GM20431 (cell line): ENCODE measurements at regions not wholly inside any gene's neighbourhood (a gene's known extent, or its start where the extent isn't known, plus 50 kb on each side); places are given as distances from the start of the nearest gene placed in this dataset.
"Not testable (repeated sequence)": the region's sequence is repeated elsewhere in the genome, so short reads cannot be mapped to it uniquely, and the experiment has no call there.

Source experiments
- in situ Hi-C: fragments of 300-500 bp; cut with MseI, MboI; formaldehyde crosslinking; loops from one replicate; pipeline ENCODE4 v1.15.0; 2020; ENCODE audit warnings: low sequenced_read_pairs; ENCODE audit not compliant: unreplicated experiment

DNA sequence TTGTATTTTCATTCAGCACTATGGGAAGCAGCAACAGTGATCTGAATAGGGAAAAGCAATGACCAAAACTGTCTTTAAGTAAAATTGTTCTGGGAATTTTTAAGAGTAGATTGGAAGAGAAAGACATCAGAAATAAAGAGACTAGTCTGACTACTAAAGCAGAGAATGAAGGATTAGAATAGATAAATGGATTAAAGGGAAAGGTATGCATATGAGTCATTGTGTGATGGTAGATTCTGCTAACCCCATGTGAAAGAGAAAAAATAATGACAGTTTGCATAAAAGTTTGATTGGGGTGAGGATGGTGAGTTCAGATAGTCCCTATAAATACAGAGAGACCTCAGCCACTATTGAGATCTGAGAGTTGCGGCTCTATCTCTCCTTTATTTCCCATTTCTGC, 139.6 kb upstream of the DCC start:
- in situ Hi-C loops = no loop called here

DNA sequence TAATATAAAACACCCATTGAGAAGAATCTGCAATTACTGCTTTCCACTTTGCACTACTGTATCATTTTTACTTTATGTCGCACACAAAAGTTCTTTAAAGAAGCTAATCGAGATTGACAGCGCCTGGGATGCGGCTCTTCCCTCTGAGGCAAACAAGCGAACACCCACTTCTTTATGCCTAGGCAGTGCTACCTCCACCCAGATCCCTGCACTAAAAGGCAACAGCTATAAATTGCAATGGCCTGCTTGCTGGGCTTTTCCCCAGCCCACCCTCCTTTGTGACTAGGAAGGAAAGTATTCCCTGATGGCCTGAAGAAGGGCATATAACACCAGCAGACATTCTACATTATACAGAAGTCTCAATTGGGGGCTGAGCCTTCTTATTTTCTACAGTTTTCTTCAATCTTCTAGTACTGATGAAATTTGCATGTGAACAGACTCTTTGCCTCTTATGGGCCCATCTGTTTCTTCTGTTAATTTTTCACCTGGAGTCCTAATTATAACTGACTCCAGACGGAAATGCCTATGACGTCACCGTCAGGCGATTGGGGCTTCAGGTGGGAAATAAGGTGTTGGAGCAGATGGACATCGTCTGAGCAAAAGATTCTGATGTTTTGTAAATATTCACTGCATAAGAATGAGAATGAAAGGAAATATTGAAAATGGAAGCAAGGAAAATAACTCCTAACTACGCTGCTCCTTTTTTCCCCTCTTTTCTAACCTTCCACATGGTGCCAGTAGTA, 138.9 kb upstream of the DCC start:
- in situ Hi-C loops = no loop called here

DNA sequence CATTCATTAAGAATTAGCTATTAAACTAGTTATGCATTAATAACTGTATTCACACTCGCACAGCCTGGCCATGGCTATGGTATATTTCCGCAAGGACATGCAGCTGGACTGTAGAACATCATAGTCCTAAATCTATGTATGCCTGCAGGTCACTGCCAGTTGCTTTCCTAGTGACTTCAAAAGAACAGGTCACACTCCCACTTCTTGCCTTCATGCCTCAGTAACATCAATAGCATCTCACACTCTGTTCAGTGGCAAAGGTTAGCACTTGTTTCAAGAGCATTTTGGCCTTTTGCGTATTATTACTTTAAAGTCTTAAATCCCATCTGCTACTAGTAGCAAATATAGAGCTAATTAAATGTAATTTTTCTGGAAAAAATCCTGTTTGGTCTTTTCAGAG, 131.4 kb upstream of the DCC start:
- in situ Hi-C loops = no loop called here

DNA sequence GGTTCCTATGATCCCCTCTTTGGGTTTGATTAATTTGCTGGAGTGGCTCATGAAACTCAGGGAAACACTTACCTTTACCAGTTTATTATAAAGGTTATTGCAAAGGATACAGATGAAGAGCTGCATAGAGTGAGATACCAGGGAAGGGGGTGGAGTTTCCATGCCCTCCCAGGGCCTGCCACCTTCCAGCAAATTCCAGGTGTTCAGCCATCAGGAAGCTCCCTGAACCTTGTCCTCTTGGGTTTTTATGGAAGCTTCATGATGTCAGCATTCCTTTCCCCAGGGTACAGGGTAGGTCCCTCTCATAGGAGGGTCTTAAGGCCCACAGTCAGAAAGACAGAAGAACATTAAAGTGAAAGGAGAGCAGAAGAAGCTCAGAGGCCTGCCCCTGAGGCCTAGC, 123.9 kb upstream of the DCC start:
- in situ Hi-C loops = no loop called here

DNA sequence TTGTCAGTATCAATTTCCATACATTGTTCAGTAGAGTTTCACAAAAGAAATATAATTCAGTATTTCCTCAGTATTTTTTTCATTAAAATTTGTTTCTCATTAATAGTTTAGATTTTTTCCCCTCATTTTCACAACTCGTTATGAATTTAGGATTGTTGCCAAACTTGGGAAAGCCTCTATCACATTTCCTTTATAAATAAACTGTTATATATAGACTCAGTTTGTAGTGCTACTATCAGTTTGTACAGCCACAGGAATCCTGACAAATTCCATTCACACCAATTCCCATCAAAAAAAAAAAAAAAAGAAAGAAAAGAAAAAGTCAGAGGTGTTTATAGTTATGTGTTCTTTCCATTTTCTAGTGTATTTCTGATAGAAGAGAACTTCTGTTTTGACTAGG, 123.3 kb upstream of the DCC start:
- in situ Hi-C loops = no loop called here

DNA sequence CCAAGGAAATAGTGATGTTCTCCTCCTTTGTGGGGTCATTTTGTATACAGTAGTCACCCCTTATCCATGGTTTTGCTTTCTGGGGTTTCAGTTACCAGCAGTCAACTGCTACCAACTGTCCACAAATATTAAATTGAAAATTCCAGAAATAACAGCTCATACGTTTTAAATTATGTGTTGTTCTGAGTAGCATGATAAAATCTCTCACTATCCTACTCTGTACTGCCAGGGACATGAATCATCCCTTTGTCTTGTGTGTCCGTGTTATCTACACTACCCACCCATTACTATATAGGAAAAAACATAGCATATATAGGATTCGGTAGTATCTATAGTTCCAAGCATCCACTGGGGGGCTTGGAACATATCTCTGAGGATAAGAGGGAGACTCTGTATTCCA, 120.9 kb upstream of the DCC start:
- in situ Hi-C loops = no loop called here

DNA sequence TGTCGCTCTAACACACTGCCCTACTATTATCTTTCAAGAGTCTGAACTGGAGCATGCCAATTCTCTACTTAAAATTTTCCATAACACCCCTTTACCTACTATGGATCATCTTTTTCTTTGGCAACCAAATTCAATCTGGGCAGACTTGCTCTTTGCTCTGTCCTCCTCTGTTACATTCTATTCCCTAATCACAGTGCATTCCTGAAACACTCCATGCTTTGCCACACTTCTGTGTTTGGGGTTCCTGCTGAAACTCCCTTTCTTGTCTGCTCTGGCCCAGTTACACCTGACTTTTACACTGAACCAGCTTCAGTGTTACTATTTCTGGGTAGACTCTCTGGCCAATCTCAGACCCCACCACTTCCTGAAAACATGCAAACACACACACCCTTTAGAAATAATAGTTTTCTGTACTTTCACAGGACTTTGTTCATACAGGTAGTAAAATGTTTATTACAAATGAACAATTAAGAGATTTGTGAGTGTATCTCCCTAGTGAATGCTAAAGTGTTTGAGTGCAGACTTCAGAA, 119.9 kb upstream of the DCC start:
- in situ Hi-C loops = no loop called here

DNA sequence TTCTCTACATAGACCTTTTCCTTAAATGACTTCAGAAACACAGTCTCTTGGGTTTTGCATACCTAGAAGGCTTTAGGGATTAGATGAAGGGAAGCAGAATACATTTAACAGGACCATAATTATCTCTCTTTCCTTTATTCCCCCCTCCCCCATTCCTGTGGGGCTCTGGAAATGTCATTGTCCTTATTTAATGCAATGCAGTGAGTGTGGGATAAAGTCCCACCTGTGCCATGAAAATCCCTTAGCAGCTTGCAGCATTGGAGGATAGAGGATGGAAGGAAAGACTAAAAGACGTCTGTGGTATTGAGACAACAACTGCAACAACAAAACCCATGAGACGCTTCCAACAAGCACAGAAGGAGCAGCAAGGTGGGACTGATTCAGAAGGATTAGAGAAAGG, 117.8 kb upstream of the DCC start:
- in situ Hi-C loops = no loop called here

DNA sequence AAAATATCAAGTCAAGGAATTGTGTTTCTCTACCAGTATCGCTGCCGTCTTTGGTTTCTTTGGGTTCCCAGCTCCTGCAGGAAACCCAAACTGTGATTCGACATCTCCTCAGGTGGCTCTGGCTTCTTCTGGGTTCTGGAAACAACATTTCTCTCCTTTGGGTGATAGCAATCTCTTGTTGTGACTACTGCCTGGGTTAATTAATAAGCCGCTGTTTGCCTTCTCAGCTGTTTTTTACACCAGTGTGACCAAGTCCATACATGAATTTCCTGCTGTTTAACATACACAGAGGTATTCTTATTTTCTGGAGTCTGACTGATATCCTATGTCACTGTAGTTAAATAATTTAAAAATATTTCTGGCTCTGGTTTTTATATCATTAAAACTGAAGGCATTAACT, 112.5 kb upstream of the DCC start:
- in situ Hi-C loops = no loop called here

DNA sequence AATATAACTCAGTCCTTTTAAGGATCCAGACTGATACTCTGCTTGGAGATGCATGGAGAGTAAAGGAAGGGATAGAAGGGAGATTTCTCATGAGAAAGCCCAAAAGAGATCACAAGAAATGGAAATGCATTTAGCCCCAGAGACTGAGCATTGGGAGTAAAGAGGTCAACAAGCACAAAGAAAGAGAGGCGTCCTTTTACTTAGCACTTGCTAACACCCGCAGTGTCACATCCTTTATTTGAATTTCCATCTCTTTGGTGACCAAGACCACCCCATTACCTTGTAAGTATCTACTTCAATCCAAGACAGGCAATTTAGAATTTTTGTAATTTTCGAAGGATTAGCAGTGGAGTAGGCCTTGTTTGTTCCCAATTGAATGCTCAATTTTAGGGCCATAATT, 111.8 kb upstream of the DCC start:
- in situ Hi-C loops = no loop called here

DNA sequence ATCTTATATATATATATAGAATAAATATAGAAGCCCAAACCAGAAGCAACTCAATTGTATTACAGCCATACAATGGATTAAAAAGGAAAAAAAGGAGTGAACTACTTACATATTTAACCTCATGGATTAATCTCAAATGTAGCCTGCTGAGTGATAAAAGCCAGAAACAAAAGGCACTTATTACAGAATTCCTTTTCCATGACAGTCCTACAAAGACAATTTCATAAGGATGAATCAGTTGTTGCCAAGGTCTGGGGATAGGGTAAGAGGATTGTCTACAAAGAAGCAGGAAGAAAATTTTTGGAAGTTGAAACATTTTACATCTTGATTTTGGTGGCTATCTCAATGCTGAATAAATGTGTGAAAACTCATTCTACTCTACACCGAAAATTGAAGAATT, 103.9 kb upstream of the DCC start:
- in situ Hi-C loops = no loop called here

DNA sequence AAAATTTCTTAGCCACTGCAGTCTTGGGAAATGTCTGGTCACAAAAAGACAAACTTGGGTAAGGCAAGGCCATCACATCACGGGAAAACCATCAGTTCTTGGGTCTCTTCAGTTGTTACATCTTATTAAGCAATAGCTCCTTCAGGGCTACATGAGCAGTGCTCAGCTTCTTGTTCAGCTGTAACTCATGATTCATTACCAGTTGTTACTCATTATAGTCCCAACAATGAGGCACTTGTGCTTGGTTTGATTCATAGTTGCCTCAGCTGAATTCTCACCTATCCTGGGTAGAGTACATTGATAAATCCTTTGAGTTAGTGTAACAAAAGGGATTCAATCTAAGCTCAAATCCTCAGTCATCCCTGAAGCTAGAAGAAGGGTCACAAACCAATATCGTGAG, 102.4 kb upstream of the DCC start:
- in situ Hi-C loops = no loop called here

DNA sequence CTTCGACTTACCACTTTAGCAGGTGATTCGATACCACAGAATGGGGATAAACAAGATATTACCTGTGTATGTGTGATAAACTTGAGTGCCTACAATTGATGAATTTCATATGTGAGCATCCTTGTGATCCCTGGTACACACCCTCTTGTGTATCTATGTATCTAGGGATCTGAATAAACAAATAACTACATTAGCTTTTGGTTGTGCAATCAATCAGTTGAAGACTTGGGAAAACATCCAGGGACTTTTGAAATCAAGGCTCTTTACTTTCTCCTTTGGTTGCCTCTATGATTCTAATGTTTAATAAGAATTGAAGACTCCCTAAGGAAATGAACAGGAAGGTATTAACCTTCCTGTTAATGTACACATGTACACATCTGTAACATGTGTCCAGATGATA, 97.3 kb upstream of the DCC start:
- in situ Hi-C loops = no loop called here

DNA sequence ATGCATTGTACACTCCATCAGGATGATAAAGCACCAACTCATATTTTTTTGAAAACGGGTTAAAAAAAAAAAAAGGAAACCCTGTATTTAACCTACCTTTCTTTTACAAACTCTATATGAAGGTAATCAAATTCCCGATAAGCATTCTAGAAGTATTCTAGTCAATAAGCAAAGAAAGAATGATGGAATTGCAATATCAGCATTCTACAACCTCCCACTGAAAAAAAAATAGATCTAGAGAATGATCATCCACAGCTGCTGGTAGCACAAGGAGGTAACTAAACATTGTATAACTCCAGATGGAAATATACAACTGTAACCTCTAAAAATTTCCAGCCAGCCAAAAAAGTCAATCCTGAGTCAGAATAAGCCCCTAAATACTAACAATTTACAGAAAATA, 95.3 kb upstream of the DCC start:
- in situ Hi-C loops = no loop called here

DNA sequence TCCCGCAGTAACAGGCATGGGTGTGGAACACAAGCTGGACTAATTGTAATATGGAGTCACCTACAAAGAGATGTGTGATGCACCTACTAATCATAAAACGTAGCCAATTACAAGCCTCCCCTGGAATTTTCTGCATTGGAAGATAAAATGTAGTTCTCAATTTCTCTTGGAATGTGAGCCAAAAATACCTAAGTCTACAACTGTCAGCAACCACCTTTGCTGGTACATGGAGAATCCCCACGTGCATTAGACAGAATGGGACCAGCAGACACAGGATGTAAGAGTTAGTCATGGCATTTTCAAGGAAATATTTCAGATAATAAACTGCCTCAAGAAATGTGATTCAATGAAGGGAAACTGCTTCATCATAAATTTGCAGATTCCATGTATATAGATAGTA, 85.6 kb upstream of the DCC start:
- in situ Hi-C loops = no loop called here

DNA sequence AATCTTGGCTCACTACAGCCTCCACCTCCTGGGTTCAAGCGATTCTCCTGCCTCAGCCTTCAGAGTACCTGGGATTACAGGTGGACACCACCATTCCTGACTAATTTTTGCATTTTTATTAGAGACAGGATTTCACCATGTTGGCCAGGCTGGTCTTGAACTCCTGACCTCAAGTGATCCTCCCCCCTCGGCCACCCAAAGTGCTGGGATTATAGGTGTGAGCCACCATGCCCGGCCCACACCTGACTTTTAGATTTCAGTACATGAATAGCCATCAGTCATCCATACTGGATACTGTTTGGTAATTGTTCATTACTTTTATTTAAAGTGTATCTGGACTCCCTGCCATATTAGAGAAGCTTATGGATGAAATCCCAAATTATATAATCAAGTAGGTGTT, 82.6 kb upstream of the DCC start:
- in situ Hi-C loops = not testable (repeated sequence)

DNA sequence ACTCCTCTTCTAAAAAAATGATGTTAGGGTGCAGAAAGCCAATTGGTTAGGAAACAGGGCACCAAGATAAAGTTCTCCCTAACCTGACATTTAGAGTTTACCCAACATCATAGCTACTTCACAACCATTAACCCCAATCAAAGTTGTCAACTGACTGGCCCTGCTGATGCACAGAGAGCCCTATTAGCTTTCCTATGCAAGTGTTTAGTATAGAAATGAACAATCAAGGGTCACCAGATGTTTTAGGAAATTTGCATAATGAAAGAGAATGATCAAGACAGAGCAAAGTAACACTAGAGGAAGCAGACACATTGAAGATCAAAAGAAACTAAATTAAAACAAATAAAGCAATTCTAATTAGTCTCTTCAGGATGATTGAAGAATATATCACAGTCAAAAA, 64.2 kb upstream of the DCC start:
- in situ Hi-C loops = no loop called here

DNA sequence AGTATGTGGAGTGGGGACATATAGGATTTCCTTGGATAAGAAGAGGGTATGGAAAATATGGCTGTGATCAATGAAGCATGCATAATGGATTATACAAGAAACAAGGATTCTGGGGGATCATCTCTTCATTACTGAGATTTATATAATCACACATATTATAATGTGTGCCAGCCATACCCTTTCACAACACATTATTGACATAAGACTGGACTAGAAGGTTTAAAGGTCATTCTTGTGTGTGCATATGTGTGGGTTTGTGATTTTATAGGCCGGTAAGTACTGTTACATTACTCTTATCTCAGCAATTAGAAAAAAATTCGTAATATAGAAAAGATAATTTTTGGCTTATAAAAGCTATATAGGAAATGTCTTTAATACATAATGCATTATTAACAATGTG, 62.2 kb upstream of the DCC start:
- in situ Hi-C loops = no loop called here

DNA sequence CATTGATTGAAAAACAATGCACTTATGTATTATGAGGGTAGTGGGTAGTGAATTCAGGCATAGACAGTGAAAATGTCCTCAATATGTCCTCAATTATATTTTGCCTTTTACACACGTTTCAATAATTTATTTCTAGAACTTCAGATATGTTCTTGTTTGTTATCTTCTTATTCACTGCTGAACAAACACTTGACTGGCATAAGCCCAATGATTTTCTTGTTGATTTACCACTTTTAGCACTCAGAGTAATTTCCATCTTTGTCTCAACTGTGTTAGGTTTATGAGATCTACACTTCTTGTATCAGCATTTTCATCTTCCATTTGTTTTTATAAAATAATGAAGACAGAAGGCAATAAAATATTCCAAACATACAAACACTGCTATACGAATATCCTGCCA, 61.8 kb upstream of the DCC start:
- in situ Hi-C loops = no loop called here

DNA sequence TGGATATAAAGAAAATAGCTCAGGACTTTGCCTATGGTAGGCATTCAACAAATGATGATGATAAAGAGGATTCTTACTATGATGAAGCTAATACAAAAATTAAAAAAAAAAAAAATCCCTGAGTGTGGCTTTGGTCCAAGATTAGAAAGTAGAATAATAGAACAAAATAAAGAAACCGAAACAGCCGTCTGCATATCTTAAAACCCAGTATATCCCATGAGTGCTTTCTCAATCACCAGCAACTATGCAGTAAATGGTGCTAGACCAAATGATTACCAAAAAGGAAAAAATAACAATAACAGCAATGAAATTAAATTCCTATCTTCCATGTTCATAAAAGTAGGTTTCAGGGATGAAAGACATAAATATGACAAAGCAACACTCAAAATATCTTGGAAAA, 59.3 kb upstream of the DCC start:
- in situ Hi-C loops = loop anchor here (10.0 kb wide), 1 partner anchor 616 kb away; no protein-coding TSS in a partner anchor

DNA sequence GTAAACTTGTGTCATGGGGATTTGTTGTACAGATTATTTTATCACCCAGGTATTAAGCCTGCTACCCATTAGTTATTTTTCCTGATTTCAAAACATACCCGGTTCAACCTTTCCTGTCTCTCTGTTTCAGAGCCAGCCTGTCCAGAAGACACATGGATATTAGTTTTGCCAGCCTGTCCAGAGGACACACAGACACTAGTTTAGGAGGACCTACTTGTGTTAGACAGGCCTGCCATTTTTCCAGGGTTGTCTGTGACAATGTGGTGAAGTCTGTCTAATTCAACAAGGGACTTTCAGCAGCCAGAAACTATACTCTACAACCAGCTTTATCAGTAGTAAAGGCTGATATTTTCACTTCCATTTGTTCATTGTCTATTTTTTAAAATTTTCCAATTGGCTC, 56.1 kb upstream of the DCC start:
- in situ Hi-C loops = loop anchor here (10.0 kb wide), 1 partner anchor 619 kb away; no protein-coding TSS in a partner anchor

DNA sequence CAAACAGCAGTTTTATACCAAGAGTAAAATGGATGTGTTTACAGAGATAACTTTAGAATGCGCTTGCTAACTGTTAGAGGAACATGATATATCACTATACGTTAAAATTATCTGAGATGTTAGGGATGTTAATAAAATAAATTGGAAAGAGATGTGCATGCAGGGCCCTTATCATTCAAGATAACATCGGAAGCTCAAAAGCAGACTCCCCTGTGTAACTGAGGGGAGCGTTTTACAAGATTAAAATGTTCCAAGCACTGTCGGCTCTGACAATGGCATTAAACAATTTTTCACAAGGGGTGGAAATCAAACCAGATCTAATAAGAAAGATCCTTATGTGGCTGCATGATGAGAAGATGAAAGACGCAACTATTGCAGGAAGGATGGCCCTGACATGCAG, 53.3 kb upstream of the DCC start:
- in situ Hi-C loops = loop anchor here (10.0 kb wide), 1 partner anchor 622 kb away; no protein-coding TSS in a partner anchor
